ENCODE measurements at regions not wholly inside any gene's neighbourhood (a gene's known extent, or its start where the extent isn't known, plus 50 kb on each side); places are given as distances from the start of the nearest gene placed in this dataset.
A peak's percentile ranks its signal among the peaks of the same experiment; 100 is the strongest.
"Not testable (repeated sequence)": the region's sequence is repeated elsewhere in the genome, so short reads cannot be mapped to it uniquely, and the experiment has no call there.

DNA sequence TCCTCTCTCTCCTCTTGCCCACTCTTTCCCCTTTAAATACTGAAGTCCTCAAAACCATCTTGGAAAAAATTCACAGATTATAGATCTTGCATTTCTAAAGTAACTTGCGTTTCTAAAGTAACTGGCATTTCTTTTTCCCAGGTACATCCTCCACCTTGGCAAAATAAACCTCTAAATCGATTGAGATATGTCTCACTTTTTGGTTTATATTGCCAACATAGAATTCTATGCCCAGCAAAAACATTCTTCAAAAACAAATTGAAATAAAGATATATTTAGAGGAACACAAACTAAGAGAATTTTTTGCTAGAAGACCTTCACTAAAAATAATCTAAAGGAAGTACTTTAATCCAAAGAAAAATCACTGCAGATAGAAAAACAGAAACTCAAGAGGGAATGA lies 122.5 kb upstream of the RBMS1 start:
- in situ Hi-C loops (cut with MboI; ENCODE audit: low pct_unique_long_range_greater_than_20kb, low sequenced_read_pairs): no loop called here
- no peak for DNase-seq

DNA sequence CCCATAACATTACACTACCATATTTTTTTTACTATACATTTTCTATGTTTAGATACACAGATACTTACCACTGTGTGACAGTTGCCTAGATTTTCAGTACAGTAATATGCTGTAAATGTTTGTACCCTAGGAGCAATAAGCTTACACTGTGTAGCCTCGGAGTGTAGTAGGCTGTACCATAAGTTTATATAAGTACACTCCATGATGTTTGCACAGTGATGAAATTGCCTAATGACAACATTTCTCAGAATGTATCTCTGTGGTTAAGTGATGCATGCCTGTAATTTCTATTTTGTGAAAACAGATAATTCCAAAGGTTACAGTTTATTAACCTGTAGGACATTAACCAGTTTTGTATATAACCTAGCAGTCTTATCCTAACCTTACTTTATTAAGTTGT lies 128.1 kb upstream of the RBMS1 start:
- no peak for DNase-seq
- in situ Hi-C loops (cut with MboI; ENCODE audit: low pct_unique_long_range_greater_than_20kb, low sequenced_read_pairs): no loop called here

DNA sequence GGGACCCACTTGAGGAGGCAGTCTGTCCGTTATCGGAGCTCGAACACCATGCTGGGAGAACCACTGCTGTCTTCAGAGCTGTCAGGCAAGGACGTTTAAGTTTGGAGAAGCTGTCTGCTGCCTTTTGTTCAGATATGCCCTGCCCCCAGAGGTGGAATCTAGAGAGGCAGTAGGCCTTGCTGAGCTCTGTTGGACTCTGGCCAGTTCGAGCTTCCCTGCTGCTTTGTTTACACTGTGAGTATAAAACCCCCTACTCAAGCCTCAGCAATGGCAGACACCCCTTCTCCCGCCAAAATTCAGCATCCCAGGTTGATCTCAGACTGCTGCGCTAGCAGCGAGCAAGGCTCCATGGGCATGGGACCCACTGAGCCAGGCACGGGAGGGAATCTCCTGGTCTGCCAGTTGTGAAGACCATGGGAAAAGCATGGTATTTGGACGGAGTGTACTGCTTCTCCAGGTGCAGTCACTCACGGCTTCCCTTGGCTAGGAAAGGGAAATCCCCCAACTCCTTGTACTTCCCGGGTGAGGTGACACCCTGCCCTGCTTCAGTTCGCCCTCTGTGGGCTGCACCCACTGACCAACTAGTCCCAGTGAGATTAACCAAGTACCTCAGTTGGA lies 134.5 kb upstream of the RBMS1 start:
- in situ Hi-C loops (cut with MboI; ENCODE audit: low pct_unique_long_range_greater_than_20kb, low sequenced_read_pairs); DNase-seq: not testable (repeated sequence)

DNA sequence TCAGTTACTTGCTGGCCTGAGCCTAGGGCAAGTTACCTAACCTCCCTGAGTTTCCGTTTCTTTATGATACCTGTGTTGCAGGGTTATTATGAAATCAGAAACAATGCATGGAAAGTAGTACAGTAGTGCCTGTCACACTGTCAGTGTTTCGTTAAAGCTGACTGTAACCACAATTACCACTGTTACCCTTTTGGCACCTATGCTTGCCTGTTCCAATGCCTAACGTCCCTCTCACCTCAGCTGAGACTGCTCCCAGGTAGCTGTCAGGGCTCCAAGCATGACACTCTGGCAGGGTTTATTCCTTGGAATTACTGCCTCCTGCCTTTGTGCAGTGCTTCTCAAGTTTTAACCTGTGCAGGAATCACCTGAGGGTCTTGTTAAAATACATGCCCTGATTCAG lies 135.2 kb upstream of the RBMS1 start:
- in situ Hi-C loops (cut with MboI; ENCODE audit: low pct_unique_long_range_greater_than_20kb, low sequenced_read_pairs): no loop called here
- DNase-seq: no peak

DNA sequence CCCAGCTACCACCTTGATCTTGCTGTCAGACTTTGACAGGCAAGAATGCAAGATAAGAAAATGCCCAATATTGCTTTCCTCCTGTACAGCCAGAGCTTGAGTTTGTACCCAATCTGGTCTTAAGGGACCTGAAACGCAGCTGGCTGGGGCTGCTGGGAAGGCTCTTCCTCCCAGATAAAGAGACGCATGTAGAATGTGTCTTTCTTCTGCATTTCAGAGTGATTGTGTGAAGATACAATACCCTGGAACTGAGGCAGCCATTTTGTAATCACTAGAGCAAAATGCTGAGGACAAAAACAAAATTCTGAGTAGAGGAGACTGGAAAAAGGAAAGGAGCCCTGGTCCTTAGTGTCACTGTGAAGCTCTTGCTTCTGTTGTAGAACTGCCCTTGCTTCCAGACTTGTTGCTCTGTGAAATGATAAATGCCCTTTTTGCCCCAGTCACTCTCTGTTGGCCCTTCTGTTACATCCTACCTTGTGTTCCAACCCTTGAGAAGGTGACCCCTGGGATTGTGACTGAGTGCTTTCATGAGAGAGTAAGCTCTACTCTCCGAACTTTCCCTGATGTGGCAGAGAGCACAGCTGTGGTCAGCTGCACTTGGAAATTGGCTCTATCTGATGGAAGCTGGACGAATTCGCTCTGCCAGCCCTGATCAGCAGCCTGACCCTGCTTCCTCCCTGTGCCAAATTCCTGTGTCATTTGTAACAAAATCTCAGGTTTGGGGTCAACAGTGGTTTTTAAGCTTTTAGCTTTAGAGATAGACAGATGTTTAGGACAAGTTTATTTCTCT lies 137.4 kb upstream of the RBMS1 start:
- DNase-seq: no peak
- in situ Hi-C loops (cut with MboI; ENCODE audit: low pct_unique_long_range_greater_than_20kb, low sequenced_read_pairs): no loop called here

DNA sequence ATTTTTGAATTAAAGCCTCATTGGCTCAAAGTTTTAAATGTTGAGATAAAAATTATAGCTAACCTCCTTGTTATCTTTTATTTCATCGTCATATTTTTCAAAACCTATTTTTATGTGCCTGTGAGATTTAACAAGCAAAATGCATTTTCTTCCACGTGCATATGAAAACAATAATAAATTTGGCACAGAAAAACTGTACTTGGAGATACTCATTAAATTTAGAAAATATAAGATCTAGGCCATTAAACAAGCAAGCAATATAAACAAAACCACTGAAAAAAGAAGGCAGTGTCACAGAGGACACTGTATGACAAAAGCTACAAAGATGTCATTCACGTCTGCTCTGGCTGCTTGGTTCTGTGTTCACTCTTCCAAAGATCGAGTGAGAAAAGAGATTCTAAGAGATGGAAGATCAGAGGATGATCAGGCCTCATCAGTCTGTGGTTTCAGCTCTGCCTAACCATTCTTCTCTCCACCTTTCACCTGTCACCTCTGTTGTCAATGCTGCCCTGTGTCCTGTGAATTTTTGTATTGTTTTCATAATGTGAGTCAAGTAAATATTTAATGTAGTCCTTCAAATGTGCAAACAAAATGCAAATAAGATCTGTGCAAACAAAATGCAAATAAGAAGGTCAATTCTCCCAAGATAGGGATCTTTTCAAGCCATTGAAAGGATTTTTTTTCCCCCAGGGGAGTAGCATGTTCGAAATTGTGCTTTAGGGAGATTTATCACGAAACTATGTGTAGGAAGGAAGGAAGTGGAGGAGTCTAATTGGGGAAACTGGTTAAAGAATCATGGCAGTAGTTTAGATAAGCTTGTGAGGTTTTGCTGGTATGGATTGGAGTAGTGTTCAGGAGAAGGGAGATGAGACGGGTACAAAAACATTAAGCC lies 138.7 kb upstream of the RBMS1 start:
- DNase-seq: no peak
- in situ Hi-C loops (cut with MboI; ENCODE audit: low pct_unique_long_range_greater_than_20kb, low sequenced_read_pairs): no loop called here

DNA sequence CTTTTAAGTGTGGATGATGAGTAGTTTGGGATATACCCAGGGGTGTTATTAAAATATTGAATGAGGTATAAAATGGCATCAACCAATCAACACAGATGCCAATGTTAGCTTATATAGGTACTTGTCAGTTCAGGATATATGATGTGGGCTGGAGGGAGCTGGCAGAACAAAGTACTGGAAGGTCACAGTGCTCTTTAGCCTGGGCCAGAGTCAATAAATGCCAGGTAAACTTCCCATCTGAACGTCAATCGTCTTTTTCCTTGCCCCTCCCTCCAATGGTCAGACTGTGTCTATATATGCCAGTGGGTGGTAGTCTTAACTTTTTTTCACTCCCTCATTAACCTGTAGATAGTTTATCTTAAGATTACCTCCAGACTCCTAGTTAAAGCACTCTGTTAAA lies 140.8 kb upstream of the RBMS1 start:
- DNase-seq: no peak
- in situ Hi-C loops (cut with MboI; ENCODE audit: low pct_unique_long_range_greater_than_20kb, low sequenced_read_pairs): no loop called here

DNA sequence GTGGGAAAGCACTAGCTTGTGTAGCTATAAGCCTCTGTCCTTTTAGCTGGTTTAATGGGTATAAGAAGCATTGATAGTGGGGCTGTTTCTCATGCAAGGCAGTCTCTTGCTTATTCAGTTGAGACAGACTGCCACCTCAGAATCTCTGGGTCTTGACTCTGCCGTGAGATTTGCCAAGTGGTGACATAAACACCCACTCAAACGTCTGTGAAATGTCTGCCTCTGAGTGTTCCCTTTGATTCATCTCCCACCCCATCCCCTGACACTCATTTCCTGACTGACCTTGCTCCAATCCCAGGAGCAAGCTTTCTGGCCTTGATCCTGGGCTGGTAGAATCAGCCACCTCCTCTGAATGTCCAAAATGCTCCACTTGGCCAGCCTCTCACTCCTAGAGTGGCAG lies 141.9 kb upstream of the RBMS1 start:
- in situ Hi-C loops (cut with MboI; ENCODE audit: low pct_unique_long_range_greater_than_20kb, low sequenced_read_pairs): no loop called here
- no peak for DNase-seq

DNA sequence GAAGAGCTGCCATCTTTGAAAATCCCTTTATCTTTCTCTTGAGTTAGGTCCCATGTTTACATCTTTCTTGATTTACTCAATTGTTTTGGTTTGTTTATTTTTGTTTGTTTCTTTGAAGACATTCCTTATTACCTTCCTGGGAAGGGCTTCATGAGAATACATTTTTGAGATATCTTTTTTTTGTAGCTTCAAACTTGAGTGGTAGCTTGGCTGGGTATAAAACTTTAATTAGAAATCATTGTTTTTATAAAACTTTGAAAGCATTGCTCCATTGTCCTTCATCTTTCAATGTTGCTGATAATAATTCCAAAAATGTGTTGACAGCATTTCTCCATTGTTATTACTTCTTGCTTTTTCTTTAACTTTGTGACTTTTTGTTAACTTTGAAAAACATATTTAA lies 145.9 kb upstream of the RBMS1 start:
- in situ Hi-C loops (cut with MboI; ENCODE audit: low pct_unique_long_range_greater_than_20kb, low sequenced_read_pairs): no loop called here
- no peak for DNase-seq

DNA sequence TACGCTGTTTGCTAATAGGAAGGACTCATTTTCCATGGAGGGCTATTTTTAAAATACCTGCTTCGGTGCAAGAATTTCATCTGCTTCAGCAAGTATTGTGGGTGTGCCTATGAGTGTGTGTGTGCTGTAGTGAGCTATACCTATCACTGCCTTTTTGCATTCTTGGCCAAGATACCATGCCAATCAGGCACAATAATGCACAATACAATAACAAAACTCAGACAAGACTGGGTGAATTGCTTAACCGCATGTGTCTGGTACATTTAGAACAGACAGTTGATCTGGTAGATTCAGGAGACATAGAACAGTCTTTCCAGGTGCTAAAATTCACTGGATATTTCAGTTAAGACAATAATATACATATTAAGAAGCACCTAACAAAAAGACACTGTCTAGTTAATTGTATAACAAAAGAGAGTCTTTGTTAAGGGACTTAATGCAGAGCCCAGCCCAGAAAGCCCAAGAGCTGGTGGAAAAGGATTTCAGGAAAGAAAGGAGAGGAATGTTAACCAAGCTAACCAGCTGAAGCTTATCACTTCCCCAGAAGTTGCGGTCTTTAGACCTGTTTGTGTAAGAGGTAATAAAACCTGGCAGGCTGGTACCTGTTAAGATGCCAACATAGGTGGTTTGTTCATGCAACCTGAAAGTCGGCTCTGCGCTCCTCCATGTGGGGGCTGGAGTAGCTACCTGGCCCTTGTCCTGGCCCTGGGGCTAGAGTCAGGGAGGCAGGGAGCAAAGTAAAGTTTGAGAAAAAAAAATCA lies 153.3 kb upstream of the RBMS1 start:
- DNase-seq: no peak
- in situ Hi-C loops (cut with MboI; ENCODE audit: low pct_unique_long_range_greater_than_20kb, low sequenced_read_pairs): no loop called here

DNA sequence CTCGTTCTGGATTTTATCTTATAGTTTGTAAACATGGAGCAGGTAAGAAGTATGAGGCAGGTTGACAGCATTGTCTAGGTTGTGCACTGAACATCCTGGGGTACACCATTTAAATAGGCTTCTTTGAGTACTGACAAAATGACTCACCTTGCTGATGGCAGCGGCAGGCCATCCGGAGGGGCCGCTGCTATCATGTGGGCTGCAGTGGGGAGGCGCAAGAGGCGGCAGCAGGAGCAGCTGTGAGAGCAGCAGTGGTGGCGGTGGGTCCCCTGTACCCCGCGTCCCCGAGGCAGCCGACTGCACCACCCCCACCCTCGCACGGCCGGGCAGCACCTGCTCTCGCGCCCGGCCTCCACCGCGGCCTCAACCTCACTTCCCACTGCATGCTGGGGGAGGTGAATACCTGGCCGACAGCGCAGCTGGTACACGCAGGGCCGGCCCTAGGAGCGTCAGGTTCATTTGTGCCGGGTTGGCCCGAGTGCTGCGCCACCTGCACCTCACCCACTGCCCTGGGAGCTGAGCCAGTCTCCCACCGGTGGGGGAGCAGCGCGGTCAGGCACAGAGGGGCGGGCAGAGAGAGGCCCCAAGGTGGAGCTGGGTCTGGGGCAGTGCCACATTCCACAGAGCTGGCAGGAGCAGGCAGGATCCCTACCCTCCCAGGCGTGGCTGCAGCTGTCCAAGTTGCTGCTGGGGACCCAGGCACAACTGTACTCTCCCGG lies 154.5 kb upstream of the RBMS1 start:
- in situ Hi-C loops (cut with MboI; ENCODE audit: low pct_unique_long_range_greater_than_20kb, low sequenced_read_pairs): no loop called here
- DNase-seq: no peak

DNA sequence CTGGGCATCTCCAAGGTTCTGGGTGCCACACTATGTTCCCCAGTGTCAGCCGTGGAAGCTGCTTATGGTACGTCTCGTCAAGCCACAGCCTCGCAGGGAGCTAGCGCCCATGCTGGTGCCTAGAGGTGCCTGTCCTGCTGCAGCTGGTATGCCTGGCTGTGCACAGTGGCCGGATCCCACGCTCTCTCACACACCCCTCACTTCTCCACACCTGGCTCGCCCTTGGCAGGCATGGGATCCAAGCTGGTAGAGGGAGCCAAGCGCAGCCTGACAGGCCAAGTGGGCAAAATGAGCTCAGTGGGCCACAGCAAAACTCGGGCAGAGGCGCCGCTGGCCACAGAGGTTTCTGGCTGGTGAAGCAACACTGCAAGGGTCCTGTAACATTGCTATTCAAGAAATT lies 156.1 kb upstream of the RBMS1 start:
- in situ Hi-C loops (cut with MboI; ENCODE audit: low pct_unique_long_range_greater_than_20kb, low sequenced_read_pairs): no loop called here
- no peak for DNase-seq

DNA sequence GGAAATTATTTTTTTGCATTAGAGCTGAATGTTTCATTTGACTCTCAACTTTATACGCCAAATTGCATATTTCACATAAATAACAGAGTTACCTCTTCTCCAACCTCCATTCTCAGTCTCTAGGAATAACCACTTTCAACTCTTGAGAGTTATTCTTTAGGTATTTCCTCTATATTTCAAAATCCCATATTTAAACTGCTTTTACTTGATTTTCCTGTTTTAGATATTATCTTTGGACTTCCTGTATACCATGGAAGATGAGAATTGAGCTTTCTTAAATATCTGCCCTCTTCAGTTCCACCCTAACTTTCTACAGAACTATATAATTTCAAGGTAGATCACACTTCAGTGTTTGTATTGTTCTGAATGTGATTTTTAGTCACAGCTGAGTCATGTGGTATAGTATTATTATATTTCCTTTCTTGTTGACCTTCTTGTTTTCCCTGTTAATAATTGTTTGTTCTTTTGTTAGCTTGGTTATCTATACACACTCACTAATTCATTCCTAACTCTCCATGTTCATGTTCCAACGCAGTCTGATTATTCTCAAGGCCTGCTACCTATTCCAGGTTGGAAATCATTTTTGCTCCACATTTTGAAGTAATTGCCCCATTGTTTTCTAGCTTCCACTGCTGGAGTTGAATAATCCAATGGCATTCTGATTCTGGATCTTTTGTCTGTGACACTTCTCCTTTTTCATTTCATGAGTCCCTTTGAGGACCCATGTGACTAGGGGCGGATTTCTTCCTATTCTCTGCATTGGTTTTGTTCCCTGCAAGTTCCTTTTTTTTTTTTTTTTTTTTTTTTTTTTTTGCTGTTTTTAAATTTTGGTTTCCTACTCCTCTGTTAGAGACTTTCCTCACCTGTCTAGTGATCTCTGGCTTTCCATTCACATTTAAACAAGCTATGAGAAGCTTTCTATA lies 156.8 kb upstream of the RBMS1 start:
- peak; percentile 83 for DNase-seq
- in situ Hi-C loops (cut with MboI; ENCODE audit: low pct_unique_long_range_greater_than_20kb, low sequenced_read_pairs): no loop called here

DNA sequence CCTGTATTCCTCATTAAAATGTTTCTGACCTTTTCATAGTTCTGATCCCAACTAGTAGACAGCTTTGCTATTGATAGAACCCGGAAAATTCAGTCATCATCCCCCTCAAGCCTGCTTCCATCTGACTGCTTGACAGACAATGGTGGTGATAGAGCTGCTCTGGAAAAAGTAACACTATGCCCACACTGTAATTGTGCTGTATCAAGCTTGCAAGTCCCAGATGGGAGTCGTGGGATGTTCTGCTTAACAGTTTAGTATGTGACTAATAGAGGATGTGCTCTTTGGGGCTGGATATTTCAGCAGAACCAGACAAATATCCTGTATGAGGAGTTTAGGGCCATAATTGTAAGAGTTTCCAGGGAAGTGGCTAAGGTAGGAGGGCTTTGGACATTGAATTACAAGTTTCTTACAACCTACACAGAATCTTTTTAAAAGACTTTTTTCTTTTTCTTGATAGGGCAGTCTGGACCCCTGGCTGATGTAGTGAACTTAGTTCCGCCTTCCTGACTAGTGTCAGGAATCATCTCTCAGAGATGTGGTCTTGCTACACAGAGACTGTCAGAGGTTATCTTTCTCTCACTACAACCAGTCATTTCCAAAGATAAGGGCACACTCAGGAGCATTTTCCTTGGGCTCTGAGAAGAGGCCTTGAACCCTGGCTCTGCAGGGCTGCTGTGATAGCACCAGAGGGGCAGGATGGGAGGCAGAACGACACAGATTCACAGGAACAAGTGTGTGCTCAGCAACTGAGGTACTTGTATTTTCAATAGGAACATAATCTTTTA lies 158.0 kb upstream of the RBMS1 start:
- in situ Hi-C loops (cut with MboI; ENCODE audit: low pct_unique_long_range_greater_than_20kb, low sequenced_read_pairs): no loop called here
- no peak for DNase-seq

DNA sequence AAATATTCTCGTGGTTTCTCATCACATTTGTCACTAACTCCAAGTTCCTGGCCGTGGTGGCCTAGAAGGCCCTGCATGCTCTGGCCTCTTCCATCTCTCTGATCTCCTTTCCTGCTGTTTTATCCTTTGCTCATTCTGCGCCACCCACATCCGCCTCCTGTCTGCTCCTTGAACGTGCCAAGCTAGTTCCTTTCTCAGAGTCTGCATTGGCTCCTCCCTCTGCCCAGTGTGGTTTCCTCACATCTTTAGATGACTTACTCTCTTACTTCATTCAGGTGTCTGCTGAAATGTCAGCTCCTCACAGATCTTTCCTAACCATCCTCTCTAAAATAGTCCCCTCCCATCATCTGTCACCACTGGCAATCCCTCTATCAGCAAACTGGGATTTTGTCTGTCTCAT lies 158.6 kb upstream of the RBMS1 start:
- in situ Hi-C loops (cut with MboI; ENCODE audit: low pct_unique_long_range_greater_than_20kb, low sequenced_read_pairs): no loop called here
- peak; percentile 58 for DNase-seq

DNA sequence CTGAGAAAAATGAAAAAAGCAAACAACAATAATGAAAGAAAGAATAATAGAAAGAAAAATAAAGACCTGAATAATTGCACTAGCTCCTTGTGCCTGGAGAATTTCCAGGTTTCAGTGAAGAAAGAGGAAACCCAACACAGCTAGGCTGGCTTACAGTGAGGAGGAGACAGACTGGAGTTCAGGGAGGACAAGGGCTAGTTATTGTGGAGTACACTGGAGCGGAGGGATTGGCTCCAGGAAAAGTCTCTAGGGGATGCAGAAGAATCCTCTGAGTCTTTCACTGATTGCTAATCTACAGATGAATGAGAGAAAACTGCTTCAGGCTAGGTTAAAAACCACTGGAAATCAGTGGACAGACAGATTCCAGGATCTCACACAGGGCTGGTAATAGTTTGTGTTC lies 163.6 kb upstream of the RBMS1 start:
- in situ Hi-C loops (cut with MboI; ENCODE audit: low pct_unique_long_range_greater_than_20kb, low sequenced_read_pairs): no loop called here
- no peak for DNase-seq

DNA sequence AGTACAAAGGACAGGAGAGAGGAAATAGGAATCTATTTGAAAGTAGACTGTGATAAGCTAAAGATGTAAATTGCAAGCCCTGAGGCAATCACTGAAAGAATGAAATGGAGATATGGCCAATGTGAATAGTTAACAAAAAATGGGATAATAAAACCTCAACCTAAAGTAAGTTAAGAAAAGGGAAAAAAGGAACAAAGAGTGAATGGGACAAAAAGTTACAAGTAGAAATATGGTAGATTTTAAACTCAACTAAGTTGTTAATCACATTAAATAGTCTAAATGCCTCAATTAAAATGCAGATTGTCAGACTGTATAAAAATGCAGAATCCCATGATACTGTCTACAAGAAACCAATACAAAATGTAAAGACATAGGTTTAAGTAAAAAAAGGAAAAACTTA lies 165.2 kb upstream of the RBMS1 start:
- in situ Hi-C loops (cut with MboI; ENCODE audit: low pct_unique_long_range_greater_than_20kb, low sequenced_read_pairs): no loop called here

More for the DNA sequence above, 165.2 kb upstream of the RBMS1 start:
- DNase-seq: no peak
